ENCODE measurements at regions not wholly inside any gene's neighbourhood (a gene's known extent, or its start where the extent isn't known, plus 50 kb on each side); places are given as distances from the start of the nearest gene placed in this dataset.

- TF ChIP-seq CTCF (IDR thresholded peaks at IDR 0.05) = no peak
- Mint-ChIP-seq H3K9me3 (ENCODE audit: unreplicated experiment) (peaks cover 32% of the 10 kb centered on the region), H3K4me1 (ENCODE audit: unreplicated experiment) (no peaks in the 10 kb centered on the region), H3K4me3 (ENCODE audit: unreplicated experiment) (no peak overlapping the region), H3K27me3 (ENCODE audit: unreplicated experiment) (no peaks in the 10 kb centered on the region), H3K36me3 (ENCODE audit: unreplicated experiment) (no peaks in the 10 kb centered on the region), H3K27ac (ENCODE audit: unreplicated experiment) (no peak overlapping the region)
- DNase-seq (ENCODE audit: extremely low spot score, unreplicated experiment) = no peak
Observed at GRCh38 chr4:14752341-14753046, 249.8 kb upstream of the CPEB2 start.

- Mint-ChIP-seq H3K27ac (ENCODE audit: unreplicated experiment) (no peak overlapping the region), H3K36me3 (ENCODE audit: unreplicated experiment) (no peaks in the 10 kb centered on the region), H3K4me1 (ENCODE audit: unreplicated experiment) (no peaks in the 10 kb centered on the region), H3K4me3 (ENCODE audit: unreplicated experiment) (no peak overlapping the region), H3K9me3 (ENCODE audit: unreplicated experiment) (peaks cover 2% of the 10 kb centered on the region), H3K27me3 (ENCODE audit: unreplicated experiment) (peaks cover 9% of the 10 kb centered on the region)
- TF ChIP-seq CTCF (IDR thresholded peaks at IDR 0.05) = no peak
- no peak for DNase-seq (ENCODE audit: extremely low spot score, unreplicated experiment)
Observed at GRCh38 chr4:14767142-14767541, 235.1 kb upstream of the CPEB2 start.

- no peak overlapping the region for H3K4me3 Mint-ChIP-seq (ENCODE audit: unreplicated experiment)
- H3K27ac Mint-ChIP-seq (ENCODE audit: unreplicated experiment) = no peak overlapping the region
Observed at GRCh38 chr4:14768449-14768848, 233.8 kb upstream of the CPEB2 start.

GRCh38 chr4:14769993-14770392 is 232.3 kb upstream of the CPEB2 start:
- no peaks in the 10 kb centered on the region for H3K4me1 Mint-ChIP-seq (ENCODE audit: unreplicated experiment)
- no peaks in the 10 kb centered on the region for H3K36me3 Mint-ChIP-seq (ENCODE audit: unreplicated experiment)
- H3K4me3 Mint-ChIP-seq (ENCODE audit: unreplicated experiment) = no peak overlapping the region
- H3K9me3 Mint-ChIP-seq (ENCODE audit: unreplicated experiment) = peaks cover 17% of the 10 kb centered on the region
- no peak overlapping the region for H3K27ac Mint-ChIP-seq (ENCODE audit: unreplicated experiment)
- no peak for TF ChIP-seq CTCF (IDR thresholded peaks at IDR 0.05)
- no peak for DNase-seq (ENCODE audit: extremely low spot score, unreplicated experiment)
- H3K27me3 Mint-ChIP-seq (ENCODE audit: unreplicated experiment) = peaks cover 9% of the 10 kb centered on the region

More at GRCh38 chr4:14768449-14768848, 233.8 kb upstream of the CPEB2 start:
- no peaks in the 10 kb centered on the region for H3K36me3 Mint-ChIP-seq (ENCODE audit: unreplicated experiment)
- no peak for DNase-seq (ENCODE audit: extremely low spot score, unreplicated experiment)
- TF ChIP-seq CTCF (IDR thresholded peaks at IDR 0.05) = no peak
- H3K4me1 Mint-ChIP-seq (ENCODE audit: unreplicated experiment) = no peaks in the 10 kb centered on the region
- H3K9me3 Mint-ChIP-seq (ENCODE audit: unreplicated experiment) = peaks cover 8% of the 10 kb centered on the region
- H3K27me3 Mint-ChIP-seq (ENCODE audit: unreplicated experiment) = peaks cover 9% of the 10 kb centered on the region

- TF ChIP-seq CTCF (IDR thresholded peaks at IDR 0.05) = no peak
- peaks cover 17% of the 10 kb centered on the region for H3K9me3 Mint-ChIP-seq (ENCODE audit: unreplicated experiment)
- H3K36me3 Mint-ChIP-seq (ENCODE audit: unreplicated experiment) = no peaks in the 10 kb centered on the region
- H3K27me3 Mint-ChIP-seq (ENCODE audit: unreplicated experiment) = peaks cover 9% of the 10 kb centered on the region
- no peak overlapping the region for H3K4me3 Mint-ChIP-seq (ENCODE audit: unreplicated experiment)
- DNase-seq (ENCODE audit: extremely low spot score, unreplicated experiment) = no peak
- no peaks in the 10 kb centered on the region for H3K4me1 Mint-ChIP-seq (ENCODE audit: unreplicated experiment)
- H3K27ac Mint-ChIP-seq (ENCODE audit: unreplicated experiment) = no peak overlapping the region
Observed at GRCh38 chr4:14771094-14771493, 231.2 kb upstream of the CPEB2 start.
